Parathyroid adenoma (tissue), 2 donors: ENCODE measurements at regions not wholly inside any gene's neighbourhood (a gene's known extent, or its start where the extent isn't known, plus 50 kb on each side); places are given as distances from the start of the nearest gene placed in this dataset.

Source experiments
- H2AFZ ChIP-seq: fragments of 300-600 bp; sonication (generic); one replicate; pipeline ENCODE4 v1.7.0; 2017; ENCODE audit warnings: antibody characterized with exemption, mild to moderate bottlenecking
- H3K27ac ChIP-seq: fragments of 300-600 bp; sonication (generic); one replicate; pipeline ENCODE4 v1.7.0; 2017
- H3K27me3 ChIP-seq: fragments of 300-600 bp; sonication (generic); one replicate; pipeline ENCODE4 v1.7.0; 2017; ENCODE audit warnings: low read length; ENCODE audit not compliant: control insufficient read depth, insufficient read depth
- H3K36me3 ChIP-seq: fragments of 300-600 bp; sonication (generic); one replicate; pipeline ENCODE4 v1.7.0; 2017; ENCODE audit warnings: low read length; ENCODE audit not compliant: control insufficient read depth, insufficient read depth
- H3K4me1 ChIP-seq: fragments of 300-600 bp; sonication (generic); one replicate; pipeline ENCODE4 v1.7.0; 2017; ENCODE audit warnings: control low read depth
- H3K4me2 ChIP-seq: fragments of 300-600 bp; sonication (generic); one replicate; pipeline ENCODE4 v1.7.0; 2017; ENCODE audit warnings: low read length
- H3K4me3 ChIP-seq: fragments of 300-600 bp; sonication (generic); one replicate; pipeline ENCODE4 v1.7.0; 2017; ENCODE audit warnings: low read depth, low read length
- H3K79me2 ChIP-seq: fragments of 300-600 bp; sonication (generic); one replicate; pipeline ENCODE4 v1.7.0; 2017; ENCODE audit warnings: control low read depth
- H3K9ac ChIP-seq: fragments of 300-600 bp; sonication (generic); one replicate; pipeline ENCODE4 v1.7.0; 2017; ENCODE audit warnings: mild to moderate bottlenecking
- H3K9me3 ChIP-seq: fragments of 300-600 bp; sonication (generic); one replicate; pipeline ENCODE4 v1.7.0; 2017; ENCODE audit warnings: low read length; ENCODE audit not compliant: control insufficient read depth
- CTCF ChIP-seq: fragments of 300-600 bp; sonication (generic); IDR thresholded peaks from one replicate; pipeline ENCODE4 v1.7.0; 2017; ENCODE audit warnings: antibody characterized with exemption, mild to moderate bottlenecking
- donor health status: primary hyperparathyroidism.

- Histone ChIP-seq H3K9ac (no peak overlapping the region), H3K9me3 (no peaks in the 10 kb centered on the region), H3K27me3 (peaks cover 3% of the 10 kb centered on the region), H2AFZ (no peak overlapping the region), H3K36me3 (no peaks in the 10 kb centered on the region), H3K27ac (no peak overlapping the region), H3K79me2 (no peaks in the 10 kb centered on the region), H3K4me1 (no peaks in the 10 kb centered on the region), H3K4me3 (no peak overlapping the region), H3K4me2 (no peak overlapping the region)
- TF ChIP-seq CTCF = no peak
Observed at GRCh38 chr17:71247441-71248015, 873.3 kb upstream of the SOX9 start.

GRCh38 chr17:71251276-71251675 lies 869.5 kb upstream of the SOX9 start:
- no peak overlapping the region for H3K4me3 ChIP-seq
- no peaks in the 10 kb centered on the region for H3K36me3 ChIP-seq
- no peak overlapping the region for H2AFZ ChIP-seq
- TF ChIP-seq CTCF = no peak
- no peaks in the 10 kb centered on the region for H3K4me1 ChIP-seq
- no peak overlapping the region for H3K9ac ChIP-seq
- H3K4me2 ChIP-seq = no peak overlapping the region
- H3K9me3 ChIP-seq = no peaks in the 10 kb centered on the region
- peaks cover 3% of the 10 kb centered on the region for H3K27me3 ChIP-seq
- no peaks in the 10 kb centered on the region for H3K79me2 ChIP-seq
- no peak overlapping the region for H3K27ac ChIP-seq

GRCh38 chr17:71251951-71252350 lies 868.9 kb upstream of the SOX9 start:
- no peaks in the 10 kb centered on the region for H3K79me2 ChIP-seq
- peaks cover 3% of the 10 kb centered on the region for H3K27me3 ChIP-seq
- H3K36me3 ChIP-seq = no peaks in the 10 kb centered on the region
- no peak overlapping the region for H3K4me2 ChIP-seq
- H3K4me3 ChIP-seq = no peak overlapping the region
- no peak overlapping the region for H3K27ac ChIP-seq
- H2AFZ ChIP-seq = no peak overlapping the region
- no peaks in the 10 kb centered on the region for H3K9me3 ChIP-seq
- TF ChIP-seq CTCF = no peak
- H3K9ac ChIP-seq = no peak overlapping the region
- H3K4me1 ChIP-seq = no peaks in the 10 kb centered on the region

- H3K4me1 ChIP-seq = no peaks in the 10 kb centered on the region
- H2AFZ ChIP-seq = no peak overlapping the region
- no peak overlapping the region for H3K4me3 ChIP-seq
- H3K36me3 ChIP-seq = no peaks in the 10 kb centered on the region
- no peak for TF ChIP-seq CTCF
- H3K9ac ChIP-seq = no peak overlapping the region
- H3K9me3 ChIP-seq = no peaks in the 10 kb centered on the region
- H3K79me2 ChIP-seq = no peaks in the 10 kb centered on the region
- H3K27ac ChIP-seq = no peak overlapping the region
- H3K27me3 ChIP-seq = peaks cover 3% of the 10 kb centered on the region
- no peak overlapping the region for H3K4me2 ChIP-seq
Observed at GRCh38 chr17:71252436-71252835, 868.4 kb upstream of the SOX9 start.

GRCh38 chr17:71257096-71257495 lies 863.7 kb upstream of the SOX9 start:
- H2AFZ ChIP-seq = no peak overlapping the region
- no peak overlapping the region for H3K4me2 ChIP-seq
- no peak overlapping the region for H3K9ac ChIP-seq
- no peak overlapping the region for H3K4me3 ChIP-seq
- H3K27me3 ChIP-seq = no peaks in the 10 kb centered on the region
- H3K36me3 ChIP-seq = no peaks in the 10 kb centered on the region
- TF ChIP-seq CTCF = no peak
- H3K4me1 ChIP-seq = no peaks in the 10 kb centered on the region
- H3K9me3 ChIP-seq = no peaks in the 10 kb centered on the region
- no peaks in the 10 kb centered on the region for H3K79me2 ChIP-seq
- no peak overlapping the region for H3K27ac ChIP-seq
